AG10803 (cell line): ENCODE measurements at regions not wholly inside any gene's neighbourhood (a gene's known extent, or its start where the extent isn't known, plus 50 kb on each side); places are given as distances from the start of the nearest gene placed in this dataset.
"Not testable (repeated sequence)": the region's sequence is repeated elsewhere in the genome, so short reads cannot be mapped to it uniquely, and the experiment has no call there.

Experiments
- DNase-seq: peaks from one replicate; pipeline ENCODE4 v3.0.0; 2010; ENCODE audit warnings: low read depth
- H3K4me3 ChIP-seq: 2 replicates; pipeline ENCODE4 v1.5.1; 2011; ENCODE audit warnings: mild to moderate bottlenecking, low read length, control low read depth
- TF ChIP-seq, protein P1 (sequence below): conservative IDR thresholded peaks from 2 replicates; pipeline ENCODE4 v1.5.1; 2011; ENCODE audit warnings: mild to moderate bottlenecking, low read length, control low read depth, inconsistent platforms

DNA sequence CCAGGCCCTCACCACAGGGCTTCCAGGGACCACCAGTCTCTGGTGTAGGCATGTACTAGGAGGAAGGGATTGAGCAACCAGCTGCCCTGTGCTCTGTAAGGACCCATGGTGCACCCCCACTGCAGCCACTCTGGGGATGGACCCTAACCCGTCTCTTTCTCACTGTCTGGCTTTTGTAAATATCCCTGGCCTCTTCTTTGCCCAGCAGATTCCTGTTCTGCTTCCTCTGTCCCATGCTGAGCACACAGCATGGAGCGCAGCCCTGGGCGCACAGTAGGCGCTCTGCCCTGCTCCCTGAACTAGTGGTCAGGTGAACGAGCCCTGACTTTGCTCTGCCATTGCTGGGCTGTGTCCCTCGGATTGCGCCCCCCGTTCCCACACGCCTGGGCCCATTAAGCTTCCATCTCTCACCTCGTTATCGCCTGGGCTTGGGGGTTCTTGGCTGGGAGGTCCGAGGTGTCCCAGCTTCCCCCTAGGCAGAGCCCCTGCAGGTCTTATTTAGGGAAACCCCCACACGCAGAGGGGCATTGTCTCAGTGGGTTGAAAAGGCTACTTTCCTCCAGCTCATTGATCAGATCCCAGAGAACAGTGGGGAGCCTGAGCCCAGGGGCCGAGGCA lies 162.1 kb downstream of the MYCN start:
- H3K4me3 ChIP-seq = no peak overlapping the region
- DNase-seq = no peak
- TF ChIP-seq, protein P1, sequence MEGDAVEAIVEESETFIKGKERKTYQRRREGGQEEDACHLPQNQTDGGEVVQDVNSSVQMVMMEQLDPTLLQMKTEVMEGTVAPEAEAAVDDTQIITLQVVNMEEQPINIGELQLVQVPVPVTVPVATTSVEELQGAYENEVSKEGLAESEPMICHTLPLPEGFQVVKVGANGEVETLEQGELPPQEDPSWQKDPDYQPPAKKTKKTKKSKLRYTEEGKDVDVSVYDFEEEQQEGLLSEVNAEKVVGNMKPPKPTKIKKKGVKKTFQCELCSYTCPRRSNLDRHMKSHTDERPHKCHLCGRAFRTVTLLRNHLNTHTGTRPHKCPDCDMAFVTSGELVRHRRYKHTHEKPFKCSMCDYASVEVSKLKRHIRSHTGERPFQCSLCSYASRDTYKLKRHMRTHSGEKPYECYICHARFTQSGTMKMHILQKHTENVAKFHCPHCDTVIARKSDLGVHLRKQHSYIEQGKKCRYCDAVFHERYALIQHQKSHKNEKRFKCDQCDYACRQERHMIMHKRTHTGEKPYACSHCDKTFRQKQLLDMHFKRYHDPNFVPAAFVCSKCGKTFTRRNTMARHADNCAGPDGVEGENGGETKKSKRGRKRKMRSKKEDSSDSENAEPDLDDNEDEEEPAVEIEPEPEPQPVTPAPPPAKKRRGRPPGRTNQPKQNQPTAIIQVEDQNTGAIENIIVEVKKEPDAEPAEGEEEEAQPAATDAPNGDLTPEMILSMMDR = no peak

DNA sequence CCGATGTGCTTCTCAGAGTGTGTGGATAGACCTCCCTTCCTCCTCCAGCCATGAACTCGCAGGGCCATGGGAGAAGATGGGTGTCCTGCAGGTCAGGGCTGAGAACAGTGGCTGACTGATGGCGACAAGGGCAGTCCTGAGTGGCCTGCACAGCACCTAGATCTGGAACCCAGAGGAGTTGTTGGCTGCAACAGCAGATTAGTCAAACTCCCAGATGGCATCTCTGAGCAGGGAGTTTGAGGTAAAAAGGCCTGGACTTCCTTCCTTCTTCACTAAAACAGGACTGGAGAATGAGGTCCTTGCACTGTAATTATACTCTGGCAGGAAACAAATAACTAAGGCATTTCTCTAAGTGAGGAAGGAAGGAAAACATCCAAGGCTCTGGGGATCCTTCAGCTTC lies 160.8 kb downstream of the MYCN start:
- TF ChIP-seq, protein P1 = no peak
- no peak for DNase-seq
- H3K4me3 ChIP-seq = no peak overlapping the region

DNA sequence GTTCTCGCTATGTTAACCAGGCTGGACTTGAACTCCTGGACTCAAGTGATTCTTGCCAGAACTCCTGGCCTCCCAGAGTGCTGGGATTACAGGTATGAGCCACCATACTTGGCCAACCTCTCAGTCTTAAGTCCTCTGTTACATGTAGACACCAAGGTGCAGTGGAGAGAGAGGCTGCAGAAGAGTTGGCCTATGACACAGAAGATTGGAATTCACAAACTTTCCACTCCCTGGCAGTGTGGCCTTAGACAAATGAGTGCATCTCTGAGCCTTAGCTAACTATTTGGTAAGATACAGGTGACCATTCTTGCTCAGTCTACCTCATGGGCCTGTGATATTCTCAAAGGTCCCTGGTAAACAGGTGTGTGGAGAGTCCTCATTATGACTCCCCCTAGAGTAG lies 159.7 kb downstream of the MYCN start:
- H3K4me3 ChIP-seq = no peak overlapping the region
- TF ChIP-seq, protein P1 = no peak
- DNase-seq = no peak

DNA sequence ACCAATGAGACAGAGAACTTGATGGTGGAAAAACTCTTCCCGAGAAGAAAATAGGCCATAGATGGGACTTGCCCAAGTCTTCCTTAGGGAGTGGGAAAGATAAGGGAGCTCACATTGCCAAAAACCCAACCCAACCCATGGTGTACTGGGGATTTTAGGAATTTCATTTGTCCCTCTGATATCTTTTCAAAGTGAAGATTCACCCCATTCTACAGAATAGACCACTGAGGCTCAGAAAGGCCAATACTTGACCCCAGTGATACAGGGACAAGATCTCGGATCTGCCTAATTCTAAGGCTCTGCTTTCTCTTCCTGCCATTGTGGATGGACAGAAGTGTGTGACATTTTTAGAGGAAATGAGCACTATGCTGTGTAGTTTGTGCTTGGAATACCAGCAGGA lies 159.0 kb downstream of the MYCN start:
- TF ChIP-seq, protein P1 = no peak
- H3K4me3 ChIP-seq = no peak overlapping the region
- no peak for DNase-seq

DNA sequence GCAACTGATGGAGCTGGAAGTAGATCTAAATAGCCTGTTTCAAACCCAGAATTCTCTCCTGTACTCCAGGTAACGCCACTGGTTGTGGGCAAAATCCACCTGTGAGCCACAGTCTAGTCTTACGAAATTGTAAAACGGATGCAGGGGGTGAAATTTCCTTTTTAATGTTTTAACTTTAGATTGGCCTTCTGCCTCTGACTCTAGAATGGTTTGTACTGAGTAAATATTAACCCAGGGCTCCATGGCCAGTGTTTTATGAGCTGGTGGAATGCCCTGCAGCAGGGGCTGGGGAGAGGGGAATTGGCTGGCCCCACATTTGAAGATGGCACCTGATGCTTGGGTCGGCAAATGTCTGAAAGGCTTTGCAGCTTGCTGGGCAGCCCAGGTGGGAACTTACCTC lies 156.6 kb downstream of the MYCN start:
- TF ChIP-seq, protein P1 = no peak
- no peak for DNase-seq

DNA sequence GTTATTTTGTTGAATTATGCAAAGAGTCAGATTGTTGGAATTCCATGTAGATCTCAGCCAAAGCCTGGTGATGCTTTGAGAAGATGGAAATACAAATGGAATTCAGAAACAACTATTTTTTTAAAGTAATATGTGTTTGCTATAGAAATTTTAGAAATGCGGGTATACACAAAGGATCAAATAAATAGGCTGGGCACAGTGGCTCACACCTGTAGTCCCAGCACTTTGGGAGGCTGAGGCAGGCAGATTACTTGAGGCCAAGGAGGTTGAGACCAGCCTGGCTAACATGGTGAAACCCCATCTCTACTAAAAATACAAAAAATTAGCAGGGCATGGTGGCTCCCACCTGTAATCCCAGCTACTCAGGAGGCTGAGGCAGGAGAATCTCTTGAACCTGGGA lies 155.1 kb downstream of the MYCN start:
- H3K4me3 ChIP-seq, DNase-seq: not testable (repeated sequence)

More for the DNA sequence above, 156.6 kb downstream of the MYCN start:
- H3K4me3 ChIP-seq = no peak overlapping the region

DNA sequence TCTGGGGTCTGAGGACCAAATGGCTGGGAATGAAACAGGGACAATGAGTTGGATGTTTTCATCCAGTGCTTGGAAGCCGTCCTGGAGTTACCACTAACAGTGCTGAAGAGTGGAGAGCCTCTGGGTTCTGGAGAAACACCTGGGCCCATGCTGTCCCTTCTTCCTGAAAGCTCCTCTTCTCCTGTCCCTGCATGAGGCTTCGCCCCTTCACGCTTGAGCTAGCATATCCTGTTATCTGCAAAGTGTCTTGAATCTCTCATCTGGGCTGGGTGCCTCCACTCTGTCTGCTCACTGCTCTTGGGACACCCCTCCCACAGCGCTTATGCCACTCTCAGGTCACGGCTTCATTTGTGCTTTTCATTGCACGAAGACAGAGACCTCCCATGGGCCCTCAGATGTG lies 154.5 kb downstream of the MYCN start:
- no peak for DNase-seq
- H3K4me3 ChIP-seq = no peak overlapping the region
- TF ChIP-seq, protein P1 = no peak
